Islet precursor cell (in vitro differentiated cells): ENCODE measurements at regions not wholly inside any gene's neighbourhood (a gene's known extent, or its start where the extent isn't known, plus 50 kb on each side); places are given as distances from the start of the nearest gene placed in this dataset.
"Not testable (repeated sequence)": the region's sequence is repeated elsewhere in the genome, so short reads cannot be mapped to it uniquely, and the experiment has no call there.

ENCODE experiments used
- DNase-seq: peaks from one replicate; pipeline ENCODE4 v3.0.0-alpha.2; 2018

- no peak for DNase-seq
These were observed 465.8 kb downstream of the ZIC3 start for GRCh38 chrX:138031715-138032114.

- no peak for DNase-seq
These were observed 468.2 kb downstream of the ZIC3 start for GRCh38 chrX:138034136-138034535.

DNA sequence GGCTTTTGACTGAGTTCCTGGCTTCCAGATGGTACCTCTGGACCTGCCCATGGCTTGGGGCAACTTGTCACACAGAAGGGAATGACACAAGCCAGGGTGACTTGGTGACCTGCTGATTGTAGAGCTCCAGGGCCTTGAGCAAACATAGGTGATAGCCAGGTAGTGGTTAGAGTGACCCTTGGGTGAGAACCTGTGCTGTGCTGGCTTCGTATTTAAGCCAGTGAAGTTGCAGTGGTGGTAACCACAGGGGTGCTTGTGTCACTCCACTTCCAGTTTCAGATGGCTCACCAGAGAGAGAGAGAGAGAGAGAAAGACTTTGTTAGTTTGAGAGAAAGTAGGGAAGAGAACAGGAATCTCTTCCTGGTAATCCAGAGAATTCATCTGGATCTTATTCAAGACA lies 471.6 kb downstream of the ZIC3 start:
- DNase-seq, result no peak

- DNase-seq, result no peak
These were observed 492.0 kb downstream of the ZIC3 start for GRCh38 chrX:138057883-138058282.

- no peak for DNase-seq
These were observed 493.0 kb downstream of the ZIC3 start for GRCh38 chrX:138058931-138059330.

DNA sequence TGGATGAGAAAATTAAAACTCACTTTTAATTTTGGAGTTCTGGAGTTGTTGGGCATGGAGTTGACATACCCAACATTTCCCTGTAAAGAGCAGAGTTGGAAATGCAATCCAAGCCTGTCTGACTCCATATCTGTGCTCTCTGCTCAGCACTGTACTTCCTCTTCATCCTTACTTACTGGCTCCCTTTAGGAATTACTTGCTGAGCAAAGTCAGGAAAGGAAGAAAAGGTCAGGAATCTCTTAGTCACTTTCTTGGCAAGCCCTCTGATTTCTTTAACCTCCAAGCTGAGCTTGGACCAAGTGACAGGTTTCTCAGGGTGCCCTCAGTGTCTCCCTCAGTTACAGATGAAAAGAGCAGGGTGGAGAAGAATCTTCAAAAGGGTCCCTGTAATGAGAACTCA lies 501.5 kb downstream of the ZIC3 start:
- no peak for DNase-seq

- no peak for DNase-seq
These were observed 507.7 kb downstream of the ZIC3 start for GRCh38 chrX:138073626-138074025.

DNA sequence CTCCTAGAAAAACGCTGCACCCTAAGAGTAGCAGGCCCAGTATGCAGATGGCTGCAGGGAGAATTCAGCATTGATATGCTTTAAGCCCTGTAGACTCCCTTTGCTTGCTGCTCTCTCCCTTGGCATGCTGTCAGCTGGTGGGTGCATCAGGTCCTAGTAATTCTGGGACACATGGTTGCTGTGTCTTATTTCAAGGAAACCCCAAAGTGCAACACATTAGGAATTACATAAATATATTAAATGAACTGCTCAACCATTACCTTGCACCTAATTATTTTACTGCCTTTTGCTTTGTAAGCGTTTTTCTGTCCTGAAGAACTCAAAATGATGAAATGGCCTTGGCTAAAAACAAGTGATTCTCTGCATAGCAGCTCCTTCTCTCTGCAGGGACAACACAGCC lies 516.3 kb downstream of the ZIC3 start:
- no peak for DNase-seq

DNA sequence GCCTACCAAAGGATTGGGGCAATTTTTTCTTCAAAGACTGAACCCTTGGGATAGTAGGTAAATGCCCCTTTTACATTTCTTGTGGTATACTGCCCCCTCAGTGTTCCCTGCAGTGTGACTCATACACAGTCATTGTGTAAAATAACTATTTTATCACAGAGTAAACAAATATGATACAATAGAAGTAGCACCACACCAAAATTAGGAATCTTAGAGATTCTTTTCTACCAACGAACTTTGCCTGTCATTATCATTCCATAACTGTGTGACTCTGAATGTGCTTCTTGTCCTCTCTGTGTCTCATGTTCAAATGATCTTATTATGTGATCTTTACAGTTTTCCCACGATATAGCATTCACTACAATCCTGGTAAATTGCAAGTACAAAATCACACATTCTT lies 517.0 kb downstream of the ZIC3 start:
- no peak for DNase-seq

GRCh38 chrX:138110910-138111309 lies 545.0 kb downstream of the ZIC3 start:
- DNase-seq, result not testable (repeated sequence)

DNA sequence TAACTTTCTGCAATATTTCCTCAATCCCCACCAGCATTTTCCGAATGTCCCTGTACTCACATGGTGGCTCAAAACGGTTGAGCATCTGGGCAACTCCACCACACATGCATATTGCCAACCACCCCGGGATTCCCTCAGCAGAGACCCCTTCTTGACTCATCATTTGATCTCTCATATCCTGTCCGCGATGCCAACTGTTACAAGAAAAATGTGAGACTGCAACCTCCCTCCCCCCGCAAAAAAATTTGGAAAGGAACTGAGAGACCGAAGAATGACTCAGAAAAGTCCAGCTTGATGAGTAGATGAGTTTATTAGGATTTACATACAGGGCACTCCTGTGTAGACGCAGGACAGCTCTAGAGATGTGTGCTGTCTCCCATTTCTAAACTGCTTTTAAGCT lies 561.4 kb downstream of the ZIC3 start:
- DNase-seq, result peak; percentile 50

DNA sequence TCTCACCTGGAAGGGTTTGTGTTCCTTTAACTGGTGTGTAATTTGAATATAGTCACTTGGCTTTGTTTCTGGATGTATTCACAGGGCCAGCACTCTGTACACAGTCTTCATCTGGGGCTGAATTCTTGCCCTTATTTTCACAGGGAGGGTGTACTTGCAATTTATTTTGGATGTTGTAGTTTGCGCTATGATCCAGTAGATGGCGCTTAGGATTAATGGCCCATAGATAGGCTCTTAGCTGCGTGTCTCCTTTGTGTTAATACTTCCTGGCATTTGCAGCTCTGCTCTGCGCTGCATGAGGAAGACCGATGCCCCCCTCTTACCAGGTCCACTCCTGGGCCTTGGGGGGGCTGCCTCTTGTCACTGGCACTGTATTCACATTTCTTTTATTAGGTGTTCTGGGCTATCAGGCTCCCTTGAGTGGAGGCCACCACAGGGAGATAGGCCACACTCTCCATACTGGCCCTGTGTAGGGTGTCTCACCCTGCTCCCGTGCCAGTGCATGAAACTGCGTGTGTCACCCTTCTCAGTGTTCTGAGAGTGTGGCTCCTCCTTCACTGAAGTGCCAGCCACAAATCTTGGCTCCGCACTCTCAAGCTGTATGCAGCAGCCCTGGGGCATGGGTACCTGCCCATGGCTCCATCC lies 562.2 kb downstream of the ZIC3 start:
- DNase-seq, result no peak

DNA sequence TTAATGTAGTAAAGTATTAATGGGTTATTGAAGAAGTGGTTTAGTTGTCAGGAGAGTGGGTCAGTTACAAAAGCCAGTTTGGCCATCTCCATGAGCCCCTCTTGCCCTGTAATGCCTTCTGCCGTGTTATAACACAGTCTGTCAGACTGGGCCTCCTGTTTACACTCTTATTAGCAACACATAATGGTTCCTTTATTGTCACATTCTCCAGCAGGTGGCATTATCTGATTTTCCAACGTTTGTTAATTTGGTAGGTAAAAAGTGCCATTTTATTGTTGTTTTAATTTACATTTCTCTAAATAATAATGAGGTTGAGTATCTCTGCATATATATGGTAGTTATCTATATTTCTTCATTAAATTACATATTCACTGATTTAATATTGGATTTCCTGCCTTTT lies 560.8 kb downstream of the FGF13 start:
- no peak for DNase-seq

DNA sequence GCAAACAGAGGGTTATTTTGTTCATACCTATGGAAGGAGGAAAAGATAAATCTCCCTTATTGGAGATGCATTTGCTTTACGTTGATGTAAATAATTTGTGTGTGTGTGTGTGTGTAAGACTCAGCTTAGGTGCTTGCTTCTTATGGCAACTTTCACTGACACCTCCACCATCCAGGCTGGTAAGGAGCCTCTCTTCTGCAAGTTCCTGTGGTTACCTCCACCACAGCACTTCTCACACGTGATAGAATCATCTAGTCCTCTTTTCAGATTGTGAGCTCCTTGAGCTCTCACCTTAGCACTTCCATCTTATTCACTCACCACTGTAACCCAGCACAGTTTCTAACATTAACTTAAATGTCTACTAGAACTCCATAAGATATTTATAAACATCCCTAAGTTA lies 553.7 kb downstream of the FGF13 start:
- no peak for DNase-seq

- no peak for DNase-seq
These were observed 519.5 kb downstream of the FGF13 start for GRCh38 chrX:138191998-138192397.

- DNase-seq, result no peak
These were observed 481.8 kb downstream of the FGF13 start for GRCh38 chrX:138229718-138230117.

GRCh38 chrX:138240266-138240665 lies 471.3 kb downstream of the FGF13 start:
- no peak for DNase-seq

GRCh38 chrX:138254001-138254400 lies 457.5 kb downstream of the FGF13 start:
- no peak for DNase-seq

- DNase-seq, result no peak
These were observed 456.1 kb downstream of the FGF13 start for GRCh38 chrX:138255373-138255772.

DNA sequence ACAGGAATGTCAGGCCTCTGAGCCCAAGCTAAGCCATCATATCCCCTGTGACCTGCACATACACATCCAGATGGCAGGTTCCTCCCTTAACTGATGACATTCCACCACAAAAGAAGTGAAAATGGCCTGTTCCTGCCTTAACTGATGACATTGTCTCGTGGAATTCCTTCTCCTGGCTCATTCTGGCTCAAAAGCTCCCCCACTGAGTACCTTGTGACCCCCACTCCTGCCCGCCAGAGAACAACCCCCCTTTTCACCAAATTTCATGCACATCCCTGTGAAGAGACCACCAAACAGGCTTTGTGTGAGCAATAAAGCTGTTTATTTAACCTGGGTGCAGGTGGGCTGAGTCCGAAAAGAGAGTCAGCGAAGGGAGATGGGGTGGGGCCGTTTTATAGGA lies 447.4 kb downstream of the FGF13 start:
- not testable (repeated sequence) for DNase-seq

DNA sequence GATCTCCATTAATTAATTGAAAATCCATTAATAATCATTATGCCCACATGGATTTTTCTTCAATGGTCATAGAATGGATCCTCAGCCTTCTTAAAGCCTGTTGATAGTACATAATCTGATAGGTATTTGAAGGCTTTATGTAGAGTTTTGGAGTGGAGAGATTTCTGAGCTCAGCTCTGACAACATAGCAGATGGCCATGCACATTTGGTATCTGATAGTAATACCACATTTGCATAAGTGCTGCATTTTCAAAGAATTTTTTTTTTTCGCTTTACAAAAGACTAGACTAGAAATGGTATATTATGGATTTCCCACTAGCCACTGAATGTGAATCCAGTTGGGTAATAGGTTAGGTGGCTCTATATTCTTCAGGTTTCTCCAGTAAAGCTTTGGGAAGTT lies 440.6 kb downstream of the FGF13 start:
- no peak for DNase-seq

DNA sequence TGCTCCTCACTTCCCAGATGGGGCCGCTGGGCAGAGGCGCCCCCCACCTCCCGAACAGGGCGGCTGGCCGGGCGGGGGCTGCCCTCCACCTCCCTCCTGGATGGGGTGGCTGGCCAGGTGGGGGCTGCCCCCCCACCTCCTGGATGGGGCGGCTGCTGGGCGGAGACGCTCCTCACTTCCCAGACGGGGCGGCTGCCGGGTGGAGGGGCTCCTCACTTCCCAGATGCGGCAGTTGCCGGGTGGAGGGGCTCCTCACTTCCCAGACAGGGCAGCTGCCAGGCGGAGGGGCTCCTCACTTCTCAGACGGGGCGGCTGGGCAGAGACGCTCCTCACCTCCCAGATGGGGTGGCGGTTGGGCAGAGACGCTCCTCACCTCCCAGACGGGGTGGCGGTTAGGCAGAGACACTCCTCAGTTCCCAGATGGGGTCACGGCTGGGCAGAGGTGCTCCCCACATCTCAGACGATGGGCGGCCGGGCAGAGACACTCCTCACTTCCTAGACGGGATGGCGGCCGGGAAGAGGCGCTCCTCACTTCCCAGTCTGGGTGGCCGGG lies 428.8 kb downstream of the FGF13 start:
- not testable (repeated sequence) for DNase-seq

DNA sequence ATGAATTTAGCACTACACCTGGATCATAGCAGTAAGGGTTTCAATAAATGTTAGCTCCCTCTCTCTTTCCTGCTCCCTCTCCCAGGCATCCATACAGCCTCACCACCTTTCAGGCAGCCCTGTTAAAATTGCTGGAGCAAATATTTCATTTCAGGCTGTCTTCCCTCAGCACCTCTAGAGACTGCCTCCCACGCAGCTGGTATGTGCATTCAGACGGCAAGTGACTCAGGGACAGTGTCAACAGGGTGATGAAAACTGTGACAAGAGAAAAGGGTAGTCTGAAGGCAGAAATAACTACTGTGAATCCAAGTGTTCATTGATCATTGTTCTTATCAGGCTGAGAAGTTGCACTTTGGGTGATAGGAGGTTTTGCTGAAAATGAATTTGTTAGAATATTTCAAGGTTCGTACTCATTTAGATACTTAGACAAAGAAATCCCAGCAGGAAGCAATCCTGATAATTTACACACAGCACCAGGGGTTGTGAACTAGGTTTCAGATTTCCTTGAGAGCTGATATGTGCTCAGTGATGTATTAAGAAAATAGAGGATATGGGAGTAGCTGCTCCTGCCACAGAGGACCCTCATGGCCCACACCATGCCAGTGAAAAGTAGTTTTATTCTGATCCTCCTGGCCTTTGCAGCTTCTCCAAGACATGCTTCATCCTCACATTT lies 424.2 kb downstream of the FGF13 start:
- DNase-seq, result peak; percentile 52

- DNase-seq, result no peak
These were observed 416.6 kb downstream of the FGF13 start for GRCh38 chrX:138294951-138295350.

DNA sequence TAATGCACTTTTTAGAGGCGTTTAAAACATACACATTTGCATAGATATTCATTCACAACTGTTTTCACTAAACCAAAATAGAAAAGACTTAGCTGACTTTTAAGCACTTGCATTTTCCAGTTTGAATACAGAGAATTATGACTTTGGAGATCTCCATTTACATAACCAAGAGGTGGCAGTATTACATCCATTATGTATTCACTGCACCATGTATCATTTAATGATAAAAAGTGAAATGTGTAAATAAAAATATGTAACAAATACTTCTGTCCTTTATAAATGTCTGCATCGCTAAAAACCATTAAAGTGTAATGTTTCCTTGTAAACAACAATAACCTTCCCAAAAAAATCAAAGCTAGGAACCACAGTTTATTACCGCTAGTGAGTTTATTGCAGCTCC lies 413.2 kb downstream of the FGF13 start:
- no peak for DNase-seq
